Muscle layer of duodenum (tissue), 2 donors: ENCODE measurements at regions not wholly inside any gene's neighbourhood (a gene's known extent, or its start where the extent isn't known, plus 50 kb on each side); places are given as distances from the start of the nearest gene placed in this dataset.

Experiments used
- H3K27ac ChIP-seq: one replicate; pipeline ENCODE4 v1.7.0; 2013; ENCODE audit warnings: mild to moderate bottlenecking, low read length
- H3K27me3 ChIP-seq: one replicate; pipeline ENCODE4 v1.7.0; 2013; ENCODE audit warnings: low read depth, mild to moderate bottlenecking, control low read depth, low read length
- H3K36me3 ChIP-seq, 2 donors: one replicate each; pipeline ENCODE4 v1.7.0; 2013; ENCODE audit warnings: low read length in 2 of 2, control low read depth in 1 of 2, mild to moderate bottlenecking in 1 of 2; ENCODE audit not compliant: insufficient read depth in 2 of 2, control insufficient read depth in 1 of 2
- H3K4me1 ChIP-seq, 2 donors: one replicate each; pipeline ENCODE4 v1.7.0; 2013; ENCODE audit warnings: low read length in 2 of 2, mild to moderate bottlenecking in 2 of 2, control low read depth in 1 of 2, moderate library complexity in 1 of 2; ENCODE audit not compliant: insufficient read depth in 2 of 2, control insufficient read depth in 1 of 2
- H3K4me3 ChIP-seq, 2 donors: one replicate each; pipeline ENCODE4 v1.7.0; 2013; ENCODE audit warnings: low read length in 2 of 2, low read depth in 1 of 2, mild to moderate bottlenecking in 1 of 2
- H3K9me3 ChIP-seq, 2 donors: one replicate each; pipeline ENCODE4 v1.7.0; 2013; ENCODE audit warnings: low read length in 2 of 2, control low read depth in 1 of 2, mild to moderate bottlenecking in 1 of 2; ENCODE audit not compliant: control insufficient read depth in 1 of 2
- donor health status: healthy.

- no peaks in the 10 kb centered on the region for H3K9me3 ChIP-seq
- H3K27ac ChIP-seq, result no peak overlapping the region
- peaks cover 3 to 22% of the 10 kb centered on the region in 2 donors for H3K4me1 ChIP-seq
- no peaks in the 10 kb centered on the region for H3K27me3 ChIP-seq
- H3K4me3 ChIP-seq, result no peak overlapping the region
- H3K36me3 ChIP-seq, result no peaks in the 10 kb centered on the region
Observed at GRCh38 chr17:77312786-77313599, 172.2 kb downstream of the SEC14L1 start.

GRCh38 chr17:77313831-77314230, 173.1 kb downstream of the SEC14L1 start:
- Histone ChIP-seq H3K4me1 (peaks cover 9 to 23% of the 10 kb centered on the region in 2 donors), H3K9me3 (no peaks in the 10 kb centered on the region), H3K27me3 (no peaks in the 10 kb centered on the region), H3K4me3 (no peak overlapping the region), H3K27ac (no peak overlapping the region), H3K36me3 (no peaks in the 10 kb centered on the region)

GRCh38 chr17:77314601-77315000, 173.8 kb downstream of the SEC14L1 start:
- Histone ChIP-seq H3K9me3 (no peaks in the 10 kb centered on the region), H3K27me3 (no peaks in the 10 kb centered on the region), H3K27ac (no peak overlapping the region), H3K36me3 (peaks cover 0 to 3% of the 10 kb centered on the region in 2 donors), H3K4me3 (no peak overlapping the region), H3K4me1 (peaks cover 13 to 18% of the 10 kb centered on the region in 2 donors)

- H3K27ac ChIP-seq, result no peak overlapping the region
- H3K4me1 ChIP-seq, result peaks cover 13 to 20% of the 10 kb centered on the region in 2 donors
- H3K36me3 ChIP-seq, result peaks cover 0 to 6% of the 10 kb centered on the region in 2 donors
Observed at GRCh38 chr17:77315010-77315409, 174.2 kb downstream of the SEC14L1 start.

GRCh38 chr17:77315551-77316190, 174.9 kb downstream of the SEC14L1 start:
- H3K4me1 ChIP-seq, result peaks cover 13 to 24% of the 10 kb centered on the region in 2 donors
- H3K27me3 ChIP-seq, result no peaks in the 10 kb centered on the region
- no peak overlapping the region for H3K4me3 ChIP-seq
- no peaks in the 10 kb centered on the region for H3K9me3 ChIP-seq
- peaks cover 0 to 6% of the 10 kb centered on the region in 2 donors for H3K36me3 ChIP-seq
- no peak overlapping the region for H3K27ac ChIP-seq

More at GRCh38 chr17:77315010-77315409, 174.2 kb downstream of the SEC14L1 start:
- H3K4me3 ChIP-seq, result no peak overlapping the region
- H3K9me3 ChIP-seq, result no peaks in the 10 kb centered on the region
- no peaks in the 10 kb centered on the region for H3K27me3 ChIP-seq

- H3K4me1 ChIP-seq, result peaks cover 13 to 29% of the 10 kb centered on the region in 2 donors
Observed at GRCh38 chr17:77316191-77316641, 175.4 kb downstream of the SEC14L1 start.

GRCh38 chr17:77316651-77317050, 175.9 kb downstream of the SEC14L1 start:
- Histone ChIP-seq H3K36me3 (peaks cover 0 to 6% of the 10 kb centered on the region in 2 donors), H3K27me3 (no peaks in the 10 kb centered on the region), H3K4me1 (peaks cover 13 to 30% of the 10 kb centered on the region in 2 donors), H3K27ac (no peak overlapping the region), H3K4me3 (no peak overlapping the region), H3K9me3 (no peaks in the 10 kb centered on the region)

More at GRCh38 chr17:77316191-77316641, 175.4 kb downstream of the SEC14L1 start:
- H3K9me3 ChIP-seq, result no peaks in the 10 kb centered on the region
- no peak overlapping the region for H3K27ac ChIP-seq
- H3K4me3 ChIP-seq, result no peak overlapping the region
- H3K36me3 ChIP-seq, result peaks cover 0 to 6% of the 10 kb centered on the region in 2 donors
- H3K27me3 ChIP-seq, result no peaks in the 10 kb centered on the region

- Histone ChIP-seq H3K27ac (no peak overlapping the region), H3K4me3 (no peak overlapping the region), H3K27me3 (no peaks in the 10 kb centered on the region), H3K9me3 (no peaks in the 10 kb centered on the region), H3K4me1 (peaks cover 13 to 30% of the 10 kb centered on the region in 2 donors), H3K36me3 (peaks cover 0 to 6% of the 10 kb centered on the region in 2 donors)
Observed at GRCh38 chr17:77317091-77317750, 176.5 kb downstream of the SEC14L1 start.

GRCh38 chr17:77318021-77318420, 177.3 kb downstream of the SEC14L1 start:
- Histone ChIP-seq H3K36me3 (peaks cover 0 to 6% of the 10 kb centered on the region in 2 donors), H3K27ac (no peak overlapping the region), H3K4me3 (no peak overlapping the region), H3K4me1 (peaks cover 13 to 36% of the 10 kb centered on the region in 2 donors), H3K9me3 (no peaks in the 10 kb centered on the region), H3K27me3 (no peaks in the 10 kb centered on the region)

- Histone ChIP-seq H3K4me1 (peaks cover 17 to 34% of the 10 kb centered on the region in 2 donors), H3K27me3 (no peaks in the 10 kb centered on the region), H3K9me3 (no peaks in the 10 kb centered on the region), H3K36me3 (peaks cover 0 to 6% of the 10 kb centered on the region in 2 donors), H3K27ac (peak overlapping the region; percentile 96), H3K4me3 (peak overlapping the region; percentile 62 to 70)
Observed at GRCh38 chr17:77318491-77319210, 177.9 kb downstream of the SEC14L1 start.
